Natural killer cell (primary cell): ENCODE measurements at regions not wholly inside any gene's neighbourhood (a gene's known extent, or its start where the extent isn't known, plus 50 kb on each side); places are given as distances from the start of the nearest gene placed in this dataset.
"Not testable (repeated sequence)": the region's sequence is repeated elsewhere in the genome, so short reads cannot be mapped to it uniquely, and the experiment has no call there.

Experiments
- ATAC-seq, 3 donors: fragments of 150-1000 bp in 2 of 3; fragments of 200-7000 bp in 1 of 3; cut with Tn5 transposase; 1 replicate in 1 of 3; 2 replicates in 2 of 3; pipeline ENCODE4 v1.10.0; 2021; ENCODE audit warnings: mild to moderate bottlenecking in 2 of 3, moderate library complexity in 2 of 3
- DNase-seq, 2 donors: peaks; one replicate each; pipeline versions ENCODE4 v3.0.0 to v3.0.0-alpha.2; 2013 to 2021; ENCODE audit warnings: mixed read lengths in 1 of 2
- H3K27ac ChIP-seq: one replicate; pipeline ENCODE4 v1.5.1; 2013; ENCODE audit warnings: mild to moderate bottlenecking, low read length
- H3K27me3 ChIP-seq: one replicate; pipeline ENCODE4 v1.6.1; 2013; ENCODE audit warnings: low read length; ENCODE audit not compliant: control insufficient read depth, insufficient read depth
- H3K36me3 ChIP-seq: one replicate; pipeline ENCODE4 v1.6.1; 2013; ENCODE audit warnings: low read length; ENCODE audit not compliant: control insufficient read depth, insufficient read depth
- H3K4me1 ChIP-seq: one replicate; pipeline ENCODE4 v1.6.1; 2013; ENCODE audit warnings: low read length; ENCODE audit not compliant: control insufficient read depth, insufficient read depth
- H3K4me3 ChIP-seq: one replicate; pipeline ENCODE4 v1.5.1; 2013; ENCODE audit warnings: low read length
- H3K9me3 ChIP-seq: one replicate; pipeline ENCODE4 v1.6.1; 2013; ENCODE audit warnings: low read length; ENCODE audit not compliant: control insufficient read depth, insufficient read depth
- H3K27ac Mint-ChIP-seq, 2 donors: one replicate each; pipeline ENCODE4 v1.8.0; 2022; ENCODE audit warnings: mild to moderate bottlenecking in 2 of 2, mixed read lengths in 2 of 2, moderate library complexity in 1 of 2
- H3K27me3 Mint-ChIP-seq, 2 donors: one replicate each; pipeline ENCODE4 v1.8.0; 2022; ENCODE audit warnings: low read depth in 2 of 2, mixed read lengths in 2 of 2
- H3K36me3 Mint-ChIP-seq: one replicate; pipeline ENCODE4 v1.8.0; 2022; ENCODE audit warnings: mixed read lengths
- H3K4me1 Mint-ChIP-seq, 2 donors: one replicate each; pipeline ENCODE4 v1.8.0; 2022; ENCODE audit warnings: mixed read lengths in 2 of 2
- H3K4me3 Mint-ChIP-seq: one replicate; pipeline ENCODE4 v1.8.0; 2022; ENCODE audit warnings: mild to moderate bottlenecking, moderate library complexity, mixed read lengths
- H3K9me3 Mint-ChIP-seq, 2 donors: one replicate each; pipeline ENCODE4 v1.8.0; 2022; ENCODE audit warnings: mixed read lengths in 2 of 2
- WGBS: methylation state at CpG from one replicate; pipeline ENCODE4 v1.1.7; 2013; ENCODE audit warnings: missing lambda C conversion rate; ENCODE audit not compliant: insufficient coverage; 5-methylcytosine and 5-hydroxymethylcytosine counted together
- intact Hi-C: fragments of 100-400 bp; cut with micrococcal nuclease; formaldehyde crosslinking; loops from one replicate; pipeline ENCODE4 v1.14.2; 2022
- TF ChIP-seq, protein P1 (sequence below): fragments of 200-600 bp; IDR thresholded peaks from one replicate; pipeline ENCODE4 v1.8.0; 2022; ENCODE audit warnings: antibody characterized with exemption

- Histone ChIP-seq H3K9me3 (peaks cover 9% of the 10 kb centered on the region), H3K27ac (no peak overlapping the region), H3K4me3 (no peak overlapping the region), H3K27me3 (no peaks in the 10 kb centered on the region), H3K4me1 (no peaks in the 10 kb centered on the region), H3K36me3 (no peaks in the 10 kb centered on the region)
- TF ChIP-seq, protein P1, sequence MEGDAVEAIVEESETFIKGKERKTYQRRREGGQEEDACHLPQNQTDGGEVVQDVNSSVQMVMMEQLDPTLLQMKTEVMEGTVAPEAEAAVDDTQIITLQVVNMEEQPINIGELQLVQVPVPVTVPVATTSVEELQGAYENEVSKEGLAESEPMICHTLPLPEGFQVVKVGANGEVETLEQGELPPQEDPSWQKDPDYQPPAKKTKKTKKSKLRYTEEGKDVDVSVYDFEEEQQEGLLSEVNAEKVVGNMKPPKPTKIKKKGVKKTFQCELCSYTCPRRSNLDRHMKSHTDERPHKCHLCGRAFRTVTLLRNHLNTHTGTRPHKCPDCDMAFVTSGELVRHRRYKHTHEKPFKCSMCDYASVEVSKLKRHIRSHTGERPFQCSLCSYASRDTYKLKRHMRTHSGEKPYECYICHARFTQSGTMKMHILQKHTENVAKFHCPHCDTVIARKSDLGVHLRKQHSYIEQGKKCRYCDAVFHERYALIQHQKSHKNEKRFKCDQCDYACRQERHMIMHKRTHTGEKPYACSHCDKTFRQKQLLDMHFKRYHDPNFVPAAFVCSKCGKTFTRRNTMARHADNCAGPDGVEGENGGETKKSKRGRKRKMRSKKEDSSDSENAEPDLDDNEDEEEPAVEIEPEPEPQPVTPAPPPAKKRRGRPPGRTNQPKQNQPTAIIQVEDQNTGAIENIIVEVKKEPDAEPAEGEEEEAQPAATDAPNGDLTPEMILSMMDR, result no peak
- DNase-seq, result no peak
- peaks cover 0 to 5% of the 10 kb centered on the region in 2 donors for H3K27me3 Mint-ChIP-seq
- no peak overlapping the region for H3K27ac Mint-ChIP-seq
- no peaks in the 10 kb centered on the region for H3K4me1 Mint-ChIP-seq
- H3K4me3 Mint-ChIP-seq, result no peak overlapping the region
- H3K9me3 Mint-ChIP-seq, result peaks cover 4 to 6% of the 10 kb centered on the region in 2 donors
- intact Hi-C loops, result no loop called here
- no peak for ATAC-seq
- no peaks in the 10 kb centered on the region for H3K36me3 Mint-ChIP-seq
These were observed 99.8 kb downstream of the EN1 start for GRCh38 chr2:118747637-118748036.

DNA sequence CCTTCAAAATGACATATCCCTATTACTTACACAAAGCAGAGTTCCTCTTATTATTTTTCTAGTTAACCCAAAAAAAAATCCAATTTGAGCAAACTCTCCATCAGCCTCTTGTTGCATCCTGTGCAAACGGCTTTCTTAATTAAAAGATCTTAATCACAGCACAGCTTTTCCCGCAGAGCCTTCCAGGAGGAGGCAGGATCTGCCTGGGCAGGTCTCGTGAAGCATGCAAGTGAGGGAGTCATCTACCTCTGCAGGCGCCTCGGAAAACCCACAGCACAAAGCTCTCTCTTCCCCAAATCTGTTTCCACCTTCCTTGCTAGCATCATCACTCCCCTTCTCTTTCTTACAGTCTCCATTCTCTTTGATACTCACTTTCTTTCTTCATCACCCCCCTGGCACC lies 100.4 kb downstream of the EN1 start:
- no peak for DNase-seq
- no peaks in the 10 kb centered on the region for H3K4me1 Mint-ChIP-seq

GRCh38 chr2:118744682-118745181 lies 102.7 kb downstream of the EN1 start:
- H3K27me3 Mint-ChIP-seq, H3K27ac Mint-ChIP-seq, DNase-seq, H3K4me1 Mint-ChIP-seq, intact Hi-C loops, H3K9me3 ChIP-seq, H3K36me3 ChIP-seq, ATAC-seq, H3K9me3 Mint-ChIP-seq, H3K4me3 ChIP-seq, H3K36me3 Mint-ChIP-seq, H3K4me3 Mint-ChIP-seq, H3K27ac ChIP-seq, H3K4me1 ChIP-seq, H3K27me3 ChIP-seq: not testable (repeated sequence)
- WGBS, result 88% methylated on average over 3 of the region's 3 CpGs

More for the DNA sequence above, 100.4 kb downstream of the EN1 start:
- TF ChIP-seq, protein P1, result no peak
- Histone ChIP-seq H3K4me1 (no peaks in the 10 kb centered on the region), H3K9me3 (peaks cover 9% of the 10 kb centered on the region), H3K4me3 (no peak overlapping the region), H3K27me3 (no peaks in the 10 kb centered on the region), H3K36me3 (no peaks in the 10 kb centered on the region), H3K27ac (no peak overlapping the region)
- intact Hi-C loops, result no loop called here
- ATAC-seq, result no peak
- H3K36me3 Mint-ChIP-seq, result no peaks in the 10 kb centered on the region
- peaks cover 0 to 9% of the 10 kb centered on the region in 2 donors for H3K27me3 Mint-ChIP-seq
- no peak overlapping the region for H3K27ac Mint-ChIP-seq
- peaks cover 4 to 6% of the 10 kb centered on the region in 2 donors for H3K9me3 Mint-ChIP-seq
- WGBS, result 78% methylated on average over 5 of the region's 5 CpGs
- no peak overlapping the region for H3K4me3 Mint-ChIP-seq

GRCh38 chr2:118738524-118739308 lies 108.7 kb downstream of the EN1 start:
- no peaks in the 10 kb centered on the region for H3K4me1 Mint-ChIP-seq
- Histone ChIP-seq H3K27me3 (no peaks in the 10 kb centered on the region), H3K36me3 (no peaks in the 10 kb centered on the region), H3K4me1 (no peaks in the 10 kb centered on the region), H3K27ac (no peak overlapping the region), H3K9me3 (no peaks in the 10 kb centered on the region), H3K4me3 (no peak overlapping the region)
- ATAC-seq, result no peak
- no peak overlapping the region for H3K27ac Mint-ChIP-seq
- no peaks in the 10 kb centered on the region for H3K36me3 Mint-ChIP-seq
- H3K9me3 Mint-ChIP-seq, result peaks cover 0 to 6% of the 10 kb centered on the region in 2 donors
- no peak overlapping the region for H3K4me3 Mint-ChIP-seq
- TF ChIP-seq, protein P1, result no peak
- H3K27me3 Mint-ChIP-seq, result peaks cover 0 to 16% of the 10 kb centered on the region in 2 donors
- WGBS, result 80% methylated on average over 6 of the region's 7 CpGs
- no peak for DNase-seq
- intact Hi-C loops, result no loop called here
